Neural progenitor cell (in vitro differentiated cells): ENCODE measurements at regions not wholly inside any gene's neighbourhood (a gene's known extent, or its start where the extent isn't known, plus 50 kb on each side); places are given as distances from the start of the nearest gene placed in this dataset.

Source experiments
- CTCF ChIP-seq: fragments of 200-600 bp; sonication (generic); IDR thresholded peaks from 2 replicates; pipeline ENCODE4 v1.5.1; 2017; ENCODE audit warnings: antibody characterized with exemption, mild to moderate bottlenecking
- EZH2 ChIP-seq: fragments of 200-600 bp; sonication (generic); IDR thresholded peaks from 2 replicates; pipeline ENCODE4 v1.6.1; 2017; ENCODE audit warnings: antibody characterized with exemption, mild to moderate bottlenecking, moderate library complexity
- EZH2phosphoT487 ChIP-seq: fragments of 200-600 bp; sonication (generic); IDR thresholded peaks from 2 replicates; pipeline ENCODE4 v1.6.1; 2017; ENCODE audit warnings: antibody characterized with exemption

GRCh38 chr6:110043366-110043994 lies 65.4 kb downstream of the GPR6 start:
- TF ChIP-seq CTCF (no peak), EZH2phosphoT487 (no peak), EZH2 (no peak)
